ENCODE measurements at regions not wholly inside any gene's neighbourhood (a gene's known extent, or its start where the extent isn't known, plus 50 kb on each side); places are given as distances from the start of the nearest gene placed in this dataset.

GRCh38 chr5:136474466-136474865 lies 109.1 kb upstream of the TRPC7 start:
- H3K9me3 ChIP-seq = no peaks in the 10 kb centered on the region
- H3K36me3 ChIP-seq = no peaks in the 10 kb centered on the region
- H3K27ac ChIP-seq = no peak overlapping the region
- TF ChIP-seq POLR2AphosphoS5 (IDR thresholded peaks at IDR 0.05) (no peak), POLR2A (IDR thresholded peaks at IDR 0.05) (no peak), CTCF (IDR thresholded peaks at IDR 0.05) (no peak)
- DNase-seq (ENCODE audit: low spot score) = no peak
- 79% methylated on average over 3 of the region's 3 CpGs for WGBS
- H3K4me1 ChIP-seq (replicated peaks) = no peaks in the 10 kb centered on the region
- intact Hi-C loops (cut with DNase I) = no loop called here
- H3K27me3 ChIP-seq (replicated peaks; ENCODE audit: insufficient read depth) = no peaks in the 10 kb centered on the region
- no peak overlapping the region for H3K4me3 ChIP-seq

- DNase-seq (ENCODE audit: low spot score) = no peak
- no peaks in the 10 kb centered on the region for H3K27me3 ChIP-seq (replicated peaks; ENCODE audit: insufficient read depth)
- TF ChIP-seq POLR2A (IDR thresholded peaks at IDR 0.05) (no peak), POLR2AphosphoS5 (IDR thresholded peaks at IDR 0.05) (no peak), CTCF (IDR thresholded peaks at IDR 0.05) (no peak)
- intact Hi-C loops (cut with DNase I) = no loop called here
- WGBS = 17% methylated on average over 1 of the region's 1 CpG
- no peaks in the 10 kb centered on the region for H3K36me3 ChIP-seq
- H3K4me1 ChIP-seq (replicated peaks) = no peaks in the 10 kb centered on the region
- H3K4me3 ChIP-seq = no peak overlapping the region
- no peaks in the 10 kb centered on the region for H3K9me3 ChIP-seq
- no peak overlapping the region for H3K27ac ChIP-seq
Measured at GRCh38 chr5:136467632-136468031, 102.3 kb upstream of the TRPC7 start.

- no peak for DNase-seq (ENCODE audit: low spot score)
- TF ChIP-seq POLR2AphosphoS5 (IDR thresholded peaks at IDR 0.05) (no peak), POLR2A (IDR thresholded peaks at IDR 0.05) (no peak), CTCF (IDR thresholded peaks at IDR 0.05) (no peak)
- Histone ChIP-seq H3K9me3 (no peaks in the 10 kb centered on the region), H3K27me3 (replicated peaks; ENCODE audit: insufficient read depth) (no peaks in the 10 kb centered on the region), H3K27ac (no peak overlapping the region), H3K4me1 (replicated peaks) (no peaks in the 10 kb centered on the region), H3K36me3 (no peaks in the 10 kb centered on the region), H3K4me3 (no peak overlapping the region)
- 64% methylated on average over 3 of the region's 3 CpGs for WGBS
- intact Hi-C loops (cut with DNase I) = no loop called here
Measured at GRCh38 chr5:136466041-136466415, 100.7 kb upstream of the TRPC7 start.

- H3K4me1 ChIP-seq (replicated peaks) = no peaks in the 10 kb centered on the region
- 100% methylated on average over 1 of the region's 1 CpG for WGBS
- no peak for TF ChIP-seq POLR2A (IDR thresholded peaks at IDR 0.05)
- TF ChIP-seq CTCF (IDR thresholded peaks at IDR 0.05) = no peak
- TF ChIP-seq POLR2AphosphoS5 (IDR thresholded peaks at IDR 0.05) = no peak
- intact Hi-C loops (cut with DNase I) = no loop called here
- no peaks in the 10 kb centered on the region for H3K36me3 ChIP-seq
- no peak for DNase-seq (ENCODE audit: low spot score)
- H3K4me3 ChIP-seq = no peak overlapping the region
- H3K27me3 ChIP-seq (replicated peaks; ENCODE audit: insufficient read depth) = no peaks in the 10 kb centered on the region
- H3K27ac ChIP-seq = no peak overlapping the region
- H3K9me3 ChIP-seq = no peaks in the 10 kb centered on the region
Measured at GRCh38 chr5:136458481-136458880, 93.1 kb upstream of the TRPC7 start.

- DNase-seq (ENCODE audit: low spot score) = no peak
- TF ChIP-seq CTCF (IDR thresholded peaks at IDR 0.05) = no peak
- TF ChIP-seq POLR2A (IDR thresholded peaks at IDR 0.05) = no peak
- TF ChIP-seq POLR2AphosphoS5 (IDR thresholded peaks at IDR 0.05) = no peak
- H3K36me3 ChIP-seq = no peaks in the 10 kb centered on the region
- intact Hi-C loops (cut with DNase I) = no loop called here
- 57% methylated on average over 2 of the region's 2 CpGs for whole genome bisulfite sequencing
- H3K4me3 ChIP-seq = no peak overlapping the region
- no peaks in the 10 kb centered on the region for H3K9me3 ChIP-seq
- H3K27me3 ChIP-seq (replicated peaks; ENCODE audit: insufficient read depth) = no peaks in the 10 kb centered on the region
- H3K27ac ChIP-seq = no peak overlapping the region
- H3K4me1 ChIP-seq (replicated peaks) = no peaks in the 10 kb centered on the region
Measured at GRCh38 chr5:136457390-136458013, 92.2 kb upstream of the TRPC7 start.

All from prostate gland (tissue), 2 donors.